ENCODE measurements at regions not wholly inside any gene's neighbourhood (a gene's known extent, or its start where the extent isn't known, plus 50 kb on each side); places are given as distances from the start of the nearest gene placed in this dataset.

GRCh38 chr17:5698959-5699358 lies 114.7 kb upstream of the NLRP1 start:
- no peaks in the 10 kb centered on the region for H3K36me3 ChIP-seq
- DNase-seq (ENCODE audit: extremely low spot score), result no peak
- no peak overlapping the region for H3K27ac ChIP-seq (replicated peaks in 1 of 4)
- no peak for TF ChIP-seq EP300 (IDR thresholded peaks at IDR 0.05)
- no peak for TF ChIP-seq POLR2A (IDR thresholded peaks at IDR 0.05; ENCODE audit: low read depth)
- TF ChIP-seq POLR2AphosphoS5 (IDR thresholded peaks at IDR 0.05), result no peak
- no peak for TF ChIP-seq CTCF (IDR thresholded peaks at IDR 0.05)
- H3K27me3 ChIP-seq, result peaks cover 0 to 74% (median 0%) of the 10 kb centered on the region in 4 donors
- H3K9me3 ChIP-seq, result peaks cover 0 to 23% (median 7%) of the 10 kb centered on the region in 4 donors
- no peaks in the 10 kb centered on the region for H3K4me1 ChIP-seq
- no peak overlapping the region for H3K4me3 ChIP-seq
- intact Hi-C loops (cut with DNase I), result no loop called here

DNA sequence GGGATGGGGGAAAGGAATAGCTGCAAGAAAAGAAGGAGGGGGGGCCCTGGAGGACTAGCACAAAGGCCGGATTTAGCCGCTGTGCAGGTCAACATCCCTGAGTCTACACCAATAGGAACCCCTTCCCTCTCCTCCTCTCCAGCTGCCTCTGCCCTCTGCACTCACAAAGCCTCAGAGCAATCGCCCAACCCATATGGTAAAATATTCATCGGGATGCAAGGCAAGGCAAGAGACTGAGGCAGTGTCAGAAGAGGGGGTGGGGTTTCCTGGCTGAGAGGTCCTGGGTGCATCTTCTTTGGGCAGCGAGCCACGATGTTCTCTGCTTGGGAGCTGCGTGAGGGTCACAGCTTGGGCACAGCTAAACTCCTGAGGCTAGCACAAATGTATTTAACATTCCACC lies 115.5 kb upstream of the NLRP1 start:
- no peak for DNase-seq (ENCODE audit: extremely low spot score)
- H3K4me1 ChIP-seq, result no peaks in the 10 kb centered on the region
- TF ChIP-seq EP300 (IDR thresholded peaks at IDR 0.05), result no peak
- no peak for TF ChIP-seq POLR2AphosphoS5 (IDR thresholded peaks at IDR 0.05)
- TF ChIP-seq POLR2A (IDR thresholded peaks at IDR 0.05; ENCODE audit: low read depth), result no peak
- no peak for TF ChIP-seq CTCF (IDR thresholded peaks at IDR 0.05)
- no peak overlapping the region for H3K4me3 ChIP-seq
- H3K27me3 ChIP-seq, result peaks cover 0 to 74% (median 0%) of the 10 kb centered on the region in 4 donors
- H3K36me3 ChIP-seq, result no peaks in the 10 kb centered on the region
- H3K27ac ChIP-seq (replicated peaks in 1 of 4), result no peak overlapping the region
- intact Hi-C loops (cut with DNase I), result loop anchor here (10.0 kb wide), 1 partner anchor 105 kb away; no protein-coding TSS in a partner anchor
- H3K9me3 ChIP-seq, result peaks cover 0 to 23% (median 7%) of the 10 kb centered on the region in 4 donors
- 26% methylated on average over 7 of the region's 7 CpGs for WGBS

DNA sequence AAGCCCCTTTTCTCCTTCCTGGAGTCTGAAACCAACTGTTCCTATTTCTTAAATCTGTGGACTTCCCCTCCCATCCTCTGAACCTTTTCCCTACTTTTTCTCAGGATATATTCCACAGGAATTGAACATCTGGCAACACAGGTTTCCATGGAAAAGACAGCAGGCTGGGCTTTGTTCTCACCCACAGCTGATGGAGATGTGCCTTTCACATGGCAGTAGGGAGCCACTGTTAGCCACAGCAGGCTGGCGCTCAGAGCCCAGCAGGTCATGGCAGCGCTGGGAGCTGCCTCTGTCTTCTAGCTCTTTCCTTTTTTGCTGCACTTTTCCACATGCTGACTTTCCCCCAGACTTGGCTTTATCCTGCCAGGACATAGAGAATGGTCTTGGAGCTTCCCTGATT lies 116.4 kb upstream of the NLRP1 start:
- Histone ChIP-seq H3K36me3 (no peaks in the 10 kb centered on the region), H3K27me3 (peaks cover 0 to 72% (median 0%) of the 10 kb centered on the region in 4 donors), H3K4me1 (no peaks in the 10 kb centered on the region), H3K4me3 (no peak overlapping the region), H3K9me3 (peaks cover 0 to 23% (median 7%) of the 10 kb centered on the region in 4 donors), H3K27ac (replicated peaks in 1 of 4) (no peak overlapping the region)
- intact Hi-C loops (cut with DNase I), result loop anchor here (10.0 kb wide), 1 partner anchor 106 kb away; no protein-coding TSS in a partner anchor
- TF ChIP-seq CTCF (IDR thresholded peaks at IDR 0.05), result no peak
- no peak for TF ChIP-seq POLR2A (IDR thresholded peaks at IDR 0.05; ENCODE audit: low read depth)
- no peak for TF ChIP-seq EP300 (IDR thresholded peaks at IDR 0.05)
- TF ChIP-seq POLR2AphosphoS5 (IDR thresholded peaks at IDR 0.05), result no peak
- WGBS, result 48% methylated on average over 2 of the region's 2 CpGs
- DNase-seq (ENCODE audit: extremely low spot score), result no peak

GRCh38 chr17:5701381-5701780 lies 117.1 kb upstream of the NLRP1 start:
- H3K27me3 ChIP-seq, result peaks cover 0 to 66% (median 0%) of the 10 kb centered on the region in 4 donors
- intact Hi-C loops (cut with DNase I), result loop anchor here (10.0 kb wide), 1 partner anchor 107 kb away; no protein-coding TSS in a partner anchor
- 10% methylated on average over 2 of the region's 3 CpGs for WGBS

More at GRCh38 chr17:5701381-5701780, 117.1 kb upstream of the NLRP1 start:
- H3K36me3 ChIP-seq, result no peaks in the 10 kb centered on the region
- no peak overlapping the region for H3K27ac ChIP-seq (replicated peaks in 1 of 4)
- TF ChIP-seq POLR2A (IDR thresholded peaks at IDR 0.05; ENCODE audit: low read depth), result no peak
- TF ChIP-seq POLR2AphosphoS5 (IDR thresholded peaks at IDR 0.05), result no peak
- no peak for TF ChIP-seq CTCF (IDR thresholded peaks at IDR 0.05)
- no peak for TF ChIP-seq EP300 (IDR thresholded peaks at IDR 0.05)
- H3K9me3 ChIP-seq, result peaks cover 0 to 23% (median 7%) of the 10 kb centered on the region in 4 donors
- H3K4me3 ChIP-seq, result no peak overlapping the region
- no peak for DNase-seq (ENCODE audit: extremely low spot score)
- H3K4me1 ChIP-seq, result no peaks in the 10 kb centered on the region

Measured in esophagus muscularis mucosa (tissue), 4 donors.